HepG2 (cell line): ENCODE measurements at regions not wholly inside any gene's neighbourhood (a gene's known extent, or its start where the extent isn't known, plus 50 kb on each side); places are given as distances from the start of the nearest gene placed in this dataset.

Source experiments
- ATAC-seq: fragments of 200-7000 bp; cut with Tn5 transposase; 3 replicates; pipeline ENCODE4 v1.9.1; 2020; ENCODE audit warnings: mild to moderate bottlenecking, moderate library complexity
- BruUV-seq: library from RNA; stranded (reverse); fragments of 400-500 nt; replicated peaks from 2 replicates; lab custom pipeline; 2021; lab: Mats Ljungman, UMichigan
- CTCF ChIA-PET: fragments of 300-600 bp; formaldehyde crosslinking; extraction: SDS; loops from one replicate; lab custom pipeline; 2021; ENCODE audit warnings: low total read pairs, inconsistent platforms, low intra/inter-chr PET ratio; lab: Yijun Ruan, JAX
- POLR2A ChIA-PET: fragments of 350-600 bp; sonication (Branson Sonifier 250); formaldehyde crosslinking; loops from one replicate; lab custom pipeline; 2020; ENCODE audit warnings: antibody characterized with exemption, inconsistent platforms; lab: Yijun Ruan, JAX
- DNase-seq: peaks from one replicate; pipeline ENCODE4 v3.0.0-alpha.2; 2015; ENCODE audit warnings: low spot score
- FAIRE-seq: peaks from 3 replicates; lab custom pipeline; 2011; peaks lifted over from hg19 to GRCh38; lab: Jason Lieb, UNC
- H2AFZ ChIP-seq: one replicate; pipeline ENCODE4 v1.6.1; 2011; ENCODE audit warnings: low read length, inconsistent platforms
- H3K27ac ChIP-seq: fragments of 300-600 bp; 3 replicates; pipeline ENCODE4 v1.8.0; 2011; ENCODE audit warnings: mixed run types, mild to moderate bottlenecking, mixed read lengths, low read length, inconsistent platforms; ENCODE audit not compliant: insufficient read depth; ENCODE audit errors: extremely low read length
- H3K27me3 ChIP-seq, 2 experiments: fragments of 200-600 bp in 1 of 2; 2 replicates in 1 of 2; 3 replicates in 1 of 2; pipeline versions ENCODE4 v1.6.0 to v1.8.0; 2011; ENCODE audit warnings: low read length in 2 of 2, mild to moderate bottlenecking in 2 of 2, moderate library complexity in 2 of 2, inconsistent platforms in 1 of 2; ENCODE audit not compliant: insufficient read depth in 2 of 2, control insufficient read depth in 1 of 2
- H3K36me3 ChIP-seq, 2 experiments: fragments of 200-600 bp in 1 of 2; replicated peaks in 1 of 2; 2 replicates in 1 of 2; 3 replicates in 1 of 2; pipeline versions ENCODE4 v1.5.1 to v1.8.0; 2011; ENCODE audit warnings: low read length in 2 of 2, inconsistent platforms in 1 of 2; ENCODE audit not compliant: insufficient read depth in 2 of 2, control insufficient read depth in 1 of 2
- H3K4me1 ChIP-seq: 2 replicates; pipeline ENCODE4 v1.5.1; 2012; ENCODE audit warnings: low read length, inconsistent platforms; ENCODE audit not compliant: insufficient read depth
- H3K4me2 ChIP-seq: 2 replicates; pipeline ENCODE4 v1.6.0; 2011; ENCODE audit warnings: low read depth, low read length, inconsistent platforms
- H3K4me3 ChIP-seq, 3 experiments: fragments of 200-600 bp in 1 of 3; sonication (generic), shearing (Covaris generic) in 1 of 3; replicated peaks in 1 of 3; 2 replicates each; pipeline ENCODE4 v1.5.1; 2011 to 2016; ENCODE audit warnings: low read length in 3 of 3, inconsistent platforms in 2 of 3, low read depth in 2 of 3, mild to moderate bottlenecking in 2 of 3, control low read depth in 1 of 3, mixed read lengths in 1 of 3; ENCODE audit not compliant: insufficient read depth in 1 of 3
- H3K79me2 ChIP-seq: one replicate; pipeline ENCODE4 v1.6.1; 2011; ENCODE audit warnings: low read length, inconsistent platforms; ENCODE audit not compliant: insufficient read depth
- H3K9ac ChIP-seq: 2 replicates; pipeline ENCODE4 v1.6.0; 2011; ENCODE audit warnings: mild to moderate bottlenecking, low read depth, low read length, inconsistent platforms; ENCODE audit not compliant: insufficient read depth
- H3K9me3 ChIP-seq: 2 replicates; pipeline ENCODE4 v1.5.1; 2012; ENCODE audit warnings: mild to moderate bottlenecking, low read length
- H4K20me1 ChIP-seq: 2 replicates; pipeline ENCODE4 v1.6.0; 2011; ENCODE audit warnings: inconsistent platforms, mild to moderate bottlenecking, low read length, moderate library complexity; ENCODE audit not compliant: insufficient read depth
- CC2D1A ChIP-seq: sonication (generic); formaldehyde crosslinking; IDR thresholded peaks from 2 replicates; pipeline ENCODE4 v1.8.1; 2023; ENCODE audit warnings: mild to moderate bottlenecking, missing genetic modification reagents
- GATAD1 ChIP-seq: IDR thresholded peaks from 2 replicates; pipeline ENCODE4 v1.6.1; 2016; ENCODE audit warnings: missing genetic modification reagents, missing compliant biosample characterization
- PAX8 ChIP-seq: sonication (generic); formaldehyde crosslinking; IDR thresholded peaks from 2 replicates; pipeline ENCODE4 v1.8.0; 2022; ENCODE audit warnings: mild to moderate bottlenecking, missing genetic modification reagents, borderline replicate concordance
- PHB2 ChIP-seq: fragments of 450-650 bp; IDR thresholded peaks from 2 replicates; pipeline ENCODE4 v1.6.1; 2018; ENCODE audit not compliant: partially characterized antibody
- ZNF205 ChIP-seq: IDR thresholded peaks from 2 replicates; pipeline ENCODE4 v1.6.1; 2018; ENCODE audit warnings: missing biosample characterization, missing genetic modification reagents
- ZNF260 ChIP-seq: sonication (generic); formaldehyde crosslinking; IDR thresholded peaks from 2 replicates; pipeline ENCODE4 v1.4.0; 2020; ENCODE audit warnings: missing genetic modification reagents, low read depth, mild to moderate bottlenecking, borderline replicate concordance
- ZNF3 ChIP-seq: IDR thresholded peaks from 2 replicates; pipeline ENCODE4 v1.7.0; 2017; ENCODE audit warnings: inconsistent platforms
- ZNF501 ChIP-seq: sonication (generic); formaldehyde crosslinking; IDR thresholded peaks from 2 replicates; pipeline ENCODE4 v1.5.1; 2020; ENCODE audit warnings: mild to moderate bottlenecking, moderate library complexity, missing genetic modification reagents
- ZNF792 ChIP-seq: IDR thresholded peaks from 2 replicates; pipeline ENCODE4 v1.6.1; 2016
- ZSCAN29 ChIP-seq: sonication (generic); formaldehyde crosslinking; conservative IDR thresholded peaks from 2 replicates; pipeline ENCODE4 v1.4.0; 2020; ENCODE audit warnings: mild to moderate bottlenecking, missing genetic modification reagents
- WGBS: methylation state at CpG from one replicate; pipeline ENCODE4 v1.1.6; 2017; ENCODE audit warnings: low lambda C conversion rate; 5-methylcytosine and 5-hydroxymethylcytosine counted together
- in situ Hi-C: cut with HindIII; loops from 2 replicates; pipeline ENCODE4 v1.10.0; 2017; ENCODE audit warnings: low pct_unique_long_range_greater_than_20kb; ENCODE audit not compliant: extremely low pct_ligation_motif_present
- intact Hi-C: fragments of 100-400 bp; cut with micrococcal nuclease; formaldehyde crosslinking; loops from one replicate; pipeline ENCODE4 v1.10.0; 2022; ENCODE audit not compliant: unreplicated experiment
- TF ChIP-seq, protein P1 (sequence below): sonication (generic); formaldehyde crosslinking; IDR thresholded peaks from 2 replicates; pipeline ENCODE4 v1.8.0; 2022; ENCODE audit warnings: missing genetic modification reagents, low read depth, mild to moderate bottlenecking, borderline replicate concordance
- TF ChIP-seq, protein P2 (sequence below): sonication (generic); formaldehyde crosslinking; IDR thresholded peaks from 2 replicates; pipeline ENCODE4 v1.4.0; 2020; ENCODE audit warnings: mild to moderate bottlenecking, missing genetic modification reagents
- TF ChIP-seq, protein P3 (sequence below): sonication (generic); formaldehyde crosslinking; IDR thresholded peaks from 2 replicates; pipeline ENCODE4 v1.4.0; 2020; ENCODE audit warnings: missing genetic modification reagents; ENCODE audit errors: not compliant biosample characterization
- TF ChIP-seq, protein P4 (sequence below): IDR thresholded peaks from 2 replicates; pipeline ENCODE4 v1.6.1; 2016; ENCODE audit warnings: mild to moderate bottlenecking
- TF ChIP-seq, protein P5 (sequence below): sonication (generic); formaldehyde crosslinking; IDR thresholded peaks from 2 replicates; pipeline ENCODE4 v1.8.1; 2023; ENCODE audit warnings: mild to moderate bottlenecking, missing genetic modification reagents

DNA sequence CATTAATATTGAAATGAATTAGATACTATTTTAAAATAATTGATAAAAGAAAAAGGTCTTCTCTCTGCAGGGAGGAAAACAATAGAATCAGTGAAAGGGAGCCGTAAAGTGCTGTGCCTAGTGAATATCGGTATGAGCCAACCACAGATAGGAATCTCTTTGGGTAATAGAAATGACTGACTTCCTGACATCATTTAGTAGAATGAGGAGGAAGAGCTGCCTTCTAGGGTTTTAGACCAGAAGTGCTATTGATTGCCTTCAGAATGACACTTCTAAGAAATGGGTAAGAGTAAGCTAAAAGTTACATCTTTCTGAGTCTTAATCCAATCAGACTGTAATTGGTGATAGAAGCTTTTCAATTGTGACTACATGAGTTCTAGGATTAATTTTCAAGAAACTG is 134.0 kb upstream of the MAP9 start:
- 34% methylated on average over 2 of the region's 2 CpGs for WGBS
- FAIRE-seq = no peak
- Histone ChIP-seq H3K4me1 (no peaks in the 10 kb centered on the region), H2AFZ (no peak overlapping the region), H4K20me1 (no peaks in the 10 kb centered on the region), H3K4me3 (no peak overlapping the region), H3K79me2 (no peaks in the 10 kb centered on the region), H3K27ac (no peak overlapping the region), H3K9ac (no peak overlapping the region), H3K27me3 (no peaks in the 10 kb centered on the region), H3K9me3 (no peaks in the 10 kb centered on the region), H3K36me3 (no peaks in the 10 kb centered on the region), H3K4me2 (no peak overlapping the region)
- TF ChIP-seq ZNF3 (CRISPR knock-in tag) (no peak), ZNF205 (no peak), CC2D1A (CRISPR knock-in tag) (no peak), PAX8 (CRISPR knock-in tag) (no peak), ZSCAN29 (CRISPR knock-in tag) (no peak), ZNF792 (CRISPR knock-in tag) (no peak), ZNF260 (CRISPR knock-in tag) (no peak), GATAD1 (CRISPR knock-in tag) (no peak), ZNF501 (CRISPR knock-in tag) (no peak), PHB2 (no peak)
- TF ChIP-seq, protein P1, sequence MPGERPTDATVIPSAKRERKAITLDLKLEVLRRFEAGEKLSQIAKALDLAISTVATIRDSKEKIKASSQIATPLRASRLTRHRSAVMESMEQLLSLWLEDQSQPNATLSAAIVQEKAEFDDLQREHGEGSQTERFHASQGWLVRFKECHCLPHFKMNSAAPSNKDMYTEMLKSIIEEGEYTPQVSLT (CRISPR knock-in tag) = no peak
- TF ChIP-seq, protein P2, sequence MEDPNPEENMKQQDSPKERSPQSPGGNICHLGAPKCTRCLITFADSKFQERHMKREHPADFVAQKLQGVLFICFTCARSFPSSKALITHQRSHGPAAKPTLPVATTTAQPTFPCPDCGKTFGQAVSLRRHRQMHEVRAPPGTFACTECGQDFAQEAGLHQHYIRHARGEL = no peak
- TF ChIP-seq, protein P3, sequence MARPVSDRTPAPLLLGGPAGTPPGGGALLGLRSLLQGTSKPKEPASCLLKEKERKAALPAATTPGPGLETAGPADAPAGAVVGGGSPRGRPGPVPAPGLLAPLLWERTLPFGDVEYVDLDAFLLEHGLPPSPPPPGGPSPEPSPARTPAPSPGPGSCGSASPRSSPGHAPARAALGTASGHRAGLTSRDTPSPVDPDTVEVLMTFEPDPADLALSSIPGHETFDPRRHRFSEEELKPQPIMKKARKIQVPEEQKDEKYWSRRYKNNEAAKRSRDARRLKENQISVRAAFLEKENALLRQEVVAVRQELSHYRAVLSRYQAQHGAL (CRISPR knock-in tag) = no peak
- TF ChIP-seq, protein P4, sequence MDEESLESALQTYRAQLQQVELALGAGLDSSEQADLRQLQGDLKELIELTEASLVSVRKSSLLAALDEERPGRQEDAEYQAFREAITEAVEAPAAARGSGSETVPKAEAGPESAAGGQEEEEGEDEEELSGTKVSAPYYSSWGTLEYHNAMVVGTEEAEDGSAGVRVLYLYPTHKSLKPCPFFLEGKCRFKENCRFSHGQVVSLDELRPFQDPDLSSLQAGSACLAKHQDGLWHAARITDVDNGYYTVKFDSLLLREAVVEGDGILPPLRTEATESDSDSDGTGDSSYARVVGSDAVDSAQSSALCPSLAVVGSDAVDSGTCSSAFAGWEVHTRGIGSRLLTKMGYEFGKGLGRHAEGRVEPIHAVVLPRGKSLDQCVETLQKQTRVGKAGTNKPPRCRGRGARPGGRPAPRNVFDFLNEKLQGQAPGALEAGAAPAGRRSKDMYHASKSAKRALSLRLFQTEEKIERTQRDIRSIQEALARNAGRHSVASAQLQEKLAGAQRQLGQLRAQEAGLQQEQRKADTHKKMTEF = no peak
- TF ChIP-seq, protein P5, sequence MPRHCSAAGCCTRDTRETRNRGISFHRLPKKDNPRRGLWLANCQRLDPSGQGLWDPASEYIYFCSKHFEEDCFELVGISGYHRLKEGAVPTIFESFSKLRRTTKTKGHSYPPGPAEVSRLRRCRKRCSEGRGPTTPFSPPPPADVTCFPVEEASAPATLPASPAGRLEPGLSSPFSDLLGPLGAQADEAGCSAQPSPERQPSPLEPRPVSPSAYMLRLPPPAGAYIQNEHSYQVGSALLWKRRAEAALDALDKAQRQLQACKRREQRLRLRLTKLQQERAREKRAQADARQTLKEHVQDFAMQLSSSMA (CRISPR knock-in tag) = no peak
- in situ Hi-C loops (no loop called here), intact Hi-C loops (no loop called here)
- ATAC-seq = no peak
- BruUV-seq = no TSS peak
- ChIA-PET POLR2A (no interaction called here), CTCF (no interaction called here)
- DNase-seq = no peak
